ENCODE measurements at regions not wholly inside any gene's neighbourhood (a gene's known extent, or its start where the extent isn't known, plus 50 kb on each side); places are given as distances from the start of the nearest gene placed in this dataset.

DNA sequence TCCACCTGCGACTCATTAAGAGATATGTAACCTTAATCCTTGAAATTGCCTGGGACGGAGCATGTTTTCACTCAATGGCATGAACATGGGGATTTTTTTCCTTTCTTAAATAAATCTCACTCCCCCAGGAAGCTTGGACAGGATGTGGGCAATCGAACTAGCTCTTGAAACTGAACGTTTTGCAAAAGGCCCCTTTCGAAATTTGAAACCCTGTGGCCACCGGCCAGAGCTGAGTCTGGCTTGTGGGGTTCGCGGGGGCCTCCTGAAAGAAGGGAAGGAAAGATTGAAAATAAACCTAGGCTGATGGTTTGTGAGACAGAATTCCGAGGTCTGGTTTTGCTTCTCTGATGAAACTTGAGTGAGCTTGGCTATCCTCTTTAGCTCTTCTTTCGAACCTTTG is 101.4 kb upstream of the RTL1 start:
- no peak for DNase-seq

DNA sequence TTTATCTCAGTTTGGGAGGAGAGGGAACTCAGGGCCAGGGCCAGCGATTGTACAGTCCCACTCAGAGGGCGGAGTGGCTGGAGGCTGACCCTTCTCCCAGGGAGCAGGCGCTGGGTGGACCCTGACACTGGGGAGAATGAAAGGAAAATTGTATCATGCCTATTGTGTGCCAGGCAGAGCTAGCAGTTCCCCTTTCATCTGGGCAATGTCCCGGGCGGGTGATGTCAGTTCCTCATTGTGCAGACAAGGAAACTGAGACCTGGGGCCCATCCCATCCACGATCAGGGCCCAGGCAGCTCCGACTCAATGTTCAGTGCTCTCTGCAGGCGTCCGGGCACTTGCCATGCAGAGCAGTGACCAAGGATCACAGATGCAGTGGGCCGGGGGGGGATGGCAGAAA is 101.9 kb upstream of the RTL1 start:
- DNase-seq: no peak

DNA sequence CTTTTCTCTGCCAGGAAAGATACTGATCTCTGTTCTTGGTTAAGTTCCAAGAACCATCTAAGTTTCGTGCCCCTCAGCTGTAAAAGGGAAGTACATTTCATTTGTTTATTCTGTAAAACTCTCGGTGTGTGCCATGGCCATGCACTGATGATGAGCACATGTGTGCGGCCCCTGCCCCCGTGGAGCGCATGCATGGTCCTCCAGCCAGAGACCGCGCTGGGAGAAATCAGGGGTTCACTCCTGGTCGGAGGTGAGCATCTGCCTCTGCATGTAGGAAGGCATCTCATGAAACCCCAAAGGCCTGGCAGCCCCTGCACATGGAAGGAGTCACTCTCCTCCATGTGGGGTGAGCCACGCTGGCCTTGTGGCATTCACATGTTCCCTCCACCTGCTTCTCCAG is 102.5 kb upstream of the RTL1 start:
- DNase-seq: no peak

DNA sequence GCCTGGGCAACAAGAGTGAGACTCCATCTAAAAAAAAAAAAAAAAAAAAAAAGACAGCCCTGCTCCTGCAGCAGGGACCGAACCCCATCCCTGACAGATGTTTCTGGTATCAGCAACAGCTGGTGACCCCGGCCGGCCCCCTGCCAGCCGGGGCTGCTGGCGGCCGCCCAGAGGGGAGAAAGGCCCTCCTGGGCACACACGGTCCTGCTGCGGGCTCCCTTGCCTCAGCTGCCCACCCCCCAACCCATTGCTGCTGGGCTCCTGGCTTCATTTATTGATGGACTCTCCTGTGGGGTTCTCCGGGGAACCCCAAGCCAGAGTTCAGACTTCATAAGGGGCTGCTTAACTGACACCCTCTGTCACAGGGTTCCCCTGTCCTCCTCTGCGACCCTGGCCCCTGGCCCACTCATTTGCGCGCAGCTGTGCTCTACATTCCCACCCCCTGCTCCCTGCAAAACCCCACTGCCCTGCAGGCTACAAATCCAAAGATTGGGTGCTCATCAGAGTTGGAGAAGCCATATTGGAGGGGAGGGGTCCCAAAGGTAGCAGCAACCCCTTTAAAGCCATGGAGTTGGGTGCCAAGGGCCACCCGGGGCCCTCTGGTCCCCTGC is 103.6 kb upstream of the RTL1 start:
- DNase-seq: no peak

DNA sequence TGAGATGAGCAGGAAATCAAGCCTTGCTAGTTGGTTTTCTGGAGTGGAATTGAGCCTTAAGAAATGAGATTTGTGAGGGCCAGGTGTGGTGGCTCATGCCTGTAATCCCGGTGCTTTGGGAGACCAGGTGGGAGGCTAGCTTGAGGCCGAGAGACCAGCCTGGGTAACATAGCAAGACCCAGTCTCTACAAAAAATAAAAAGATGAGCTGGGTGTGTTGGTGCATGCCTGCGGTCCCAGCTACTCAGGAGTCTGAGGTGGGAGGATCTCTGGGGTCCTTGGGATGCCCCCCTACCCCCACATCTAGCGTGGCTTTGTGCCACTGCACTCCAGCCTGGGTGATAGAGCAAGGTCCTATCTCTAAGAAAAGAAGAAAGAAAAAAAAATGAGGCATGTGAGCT is 104.2 kb upstream of the RTL1 start:
- DNase-seq: no peak

DNA sequence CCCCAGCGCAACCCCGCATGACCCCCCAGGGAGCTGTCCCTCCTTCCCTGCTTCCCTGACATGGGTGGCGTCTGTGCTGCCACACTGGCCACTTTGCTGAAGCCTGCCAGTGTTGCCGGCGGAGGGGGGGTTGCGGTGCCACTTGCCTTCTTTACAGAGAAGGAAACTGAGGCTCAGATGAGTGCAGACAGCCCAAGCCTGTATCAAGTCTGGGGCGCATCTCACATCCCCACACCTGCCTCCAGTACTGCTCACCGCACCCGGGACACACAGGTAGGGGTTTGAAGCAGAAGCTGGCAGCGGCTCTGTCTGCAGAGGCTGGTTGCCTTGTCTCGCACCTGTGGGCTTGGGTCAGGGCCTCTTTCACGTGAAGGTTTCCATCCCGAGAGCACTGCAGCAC is 104.7 kb upstream of the RTL1 start:
- no peak for DNase-seq

DNA sequence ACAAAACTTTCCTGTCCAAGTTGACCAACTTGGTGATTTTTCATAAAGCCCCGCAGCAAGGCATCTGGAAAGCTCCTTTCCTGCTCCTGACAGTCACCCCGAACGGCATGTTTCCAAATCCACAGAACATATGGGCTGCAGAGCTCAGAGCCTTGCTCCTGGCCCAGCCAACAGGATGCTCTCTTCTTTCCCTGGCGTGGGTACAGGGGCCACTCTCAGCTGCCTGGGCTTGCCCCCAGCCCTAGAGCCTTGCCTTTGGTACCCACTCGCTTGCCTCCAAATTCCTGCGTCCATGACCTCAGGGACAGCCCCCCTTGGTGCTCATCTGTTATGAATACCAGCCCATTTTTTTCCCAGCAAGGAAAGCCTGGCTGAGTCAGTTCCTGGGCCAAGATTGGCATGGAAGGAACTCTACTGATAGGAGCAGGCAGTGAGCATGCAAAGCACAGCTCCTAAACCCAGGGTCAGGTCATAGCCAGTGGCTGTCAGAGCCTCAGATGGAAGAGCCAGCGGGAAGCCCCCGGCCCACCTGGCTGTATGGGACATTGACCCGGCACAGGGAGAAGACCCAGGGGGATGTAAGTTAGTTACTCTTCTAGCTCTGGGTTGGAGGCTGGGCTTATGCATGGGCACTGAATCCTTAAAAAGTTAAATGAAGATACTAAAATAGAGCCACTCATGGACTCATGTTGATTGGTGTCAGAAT is 105.3 kb upstream of the RTL1 start:
- no peak for DNase-seq

DNA sequence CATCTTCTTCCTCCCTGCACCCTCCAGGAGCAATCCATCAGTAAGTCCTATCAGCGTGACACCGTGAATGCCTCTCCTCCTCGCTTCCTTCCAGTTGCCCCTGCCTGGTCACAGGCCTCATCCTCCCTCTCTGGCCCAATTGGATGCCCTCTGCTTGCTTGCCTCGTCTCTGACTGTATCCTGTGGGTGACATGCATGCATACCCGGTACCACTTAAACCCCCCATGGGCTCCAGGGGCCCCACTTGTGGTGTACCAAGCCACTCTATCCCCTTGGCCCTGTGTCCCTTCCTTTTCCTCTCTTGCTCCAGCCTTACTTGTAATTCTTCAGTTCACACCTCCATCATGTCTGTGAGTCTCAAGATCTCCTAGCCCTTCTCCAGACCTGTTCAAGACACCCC is 106.0 kb upstream of the RTL1 start:
- DNase-seq: no peak

DNA sequence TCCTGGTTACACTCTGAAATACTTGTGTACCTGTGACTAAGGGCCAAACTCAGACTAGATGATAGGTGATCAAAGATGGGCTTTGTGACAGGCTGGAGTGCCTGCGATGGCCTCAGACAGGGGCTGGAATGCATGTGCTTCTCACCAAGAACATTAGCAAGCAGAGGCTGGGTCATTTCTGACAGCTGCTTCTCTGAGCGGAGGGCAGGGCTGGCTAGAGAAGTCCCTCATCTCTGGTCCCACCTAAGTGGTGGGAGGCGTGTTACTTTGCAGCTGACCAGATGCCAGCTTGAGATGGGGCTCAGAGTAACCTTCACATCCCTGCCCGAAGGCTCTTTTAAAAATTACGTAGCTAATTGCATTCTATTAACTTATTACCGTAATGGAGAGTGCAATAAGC is 106.8 kb upstream of the RTL1 start:
- DNase-seq: no peak

DNA sequence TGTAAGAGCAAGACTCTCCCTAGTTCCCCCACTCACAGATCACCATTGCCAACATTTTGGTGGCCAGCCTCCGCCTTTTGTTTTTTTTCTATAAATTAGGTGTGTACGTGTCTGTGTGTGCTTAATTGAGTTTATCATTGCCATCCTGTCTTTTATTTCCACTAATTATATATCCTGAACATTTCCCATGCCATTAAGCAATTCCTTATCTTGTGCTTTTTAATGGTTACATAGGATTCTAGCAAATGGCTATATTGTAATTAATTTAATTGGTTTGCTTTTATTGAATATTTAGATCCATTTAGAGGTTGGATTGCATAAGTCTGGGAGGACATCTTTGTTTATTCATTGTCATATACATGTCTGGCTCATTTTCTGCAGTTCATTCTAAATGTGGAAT is 107.3 kb upstream of the RTL1 start:
- DNase-seq: no peak

DNA sequence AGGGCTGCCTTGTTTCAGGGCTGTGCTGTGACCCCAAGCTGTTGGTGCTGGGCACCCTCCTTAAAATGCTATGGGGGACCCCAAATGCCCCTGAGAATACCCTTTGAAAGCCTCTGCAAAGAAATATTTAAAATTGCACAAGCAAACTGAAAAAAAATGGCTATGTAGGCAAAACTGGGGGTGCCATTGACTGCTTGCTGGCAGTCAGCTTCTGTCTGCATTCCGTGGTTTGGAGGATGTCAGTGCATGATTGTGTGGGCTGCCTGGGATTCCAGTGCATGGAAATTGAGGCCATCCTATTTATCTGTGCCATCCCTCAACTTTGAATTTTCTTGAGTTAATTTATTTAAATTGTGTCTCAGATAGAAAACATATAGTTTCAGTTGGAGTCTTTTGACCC is 113.7 kb upstream of the RTL1 start:
- no peak for DNase-seq

DNA sequence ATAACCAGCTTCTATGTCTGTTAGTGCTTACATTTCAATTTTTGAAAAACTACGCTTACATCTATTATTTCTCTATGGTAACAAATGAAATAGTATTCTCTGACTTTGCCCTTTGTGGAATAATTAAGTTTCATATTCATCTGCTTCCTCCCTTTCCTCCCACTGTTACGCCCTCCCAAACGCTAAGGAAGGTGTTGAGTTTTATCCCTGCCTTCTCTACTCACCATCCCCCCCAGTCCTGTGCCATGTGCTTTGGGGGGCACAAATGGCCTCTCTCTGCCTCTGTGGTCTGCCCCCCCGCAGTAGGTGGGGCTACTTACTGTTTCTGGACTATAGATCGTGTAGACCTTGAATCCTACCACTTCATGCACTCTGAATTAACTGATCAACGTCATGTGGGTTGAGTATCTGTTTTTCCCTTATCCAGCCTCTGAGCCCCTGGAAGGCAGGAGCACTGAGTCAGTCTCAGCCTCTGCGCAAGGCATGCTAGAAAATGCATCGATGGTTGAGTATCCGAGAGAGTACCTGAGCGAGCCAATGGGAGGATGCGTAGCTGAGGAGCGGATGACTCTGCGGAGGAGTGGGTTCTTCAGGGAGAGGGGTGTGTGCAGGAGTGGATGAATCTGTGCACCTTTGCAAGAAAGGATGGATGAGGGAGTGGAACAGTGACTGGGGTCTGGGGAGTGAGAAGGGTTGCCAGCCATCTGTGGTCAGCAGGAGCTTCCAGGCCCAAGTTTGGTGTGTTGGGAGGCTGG is 114.5 kb upstream of the RTL1 start:
- DNase-seq: no peak

DNA sequence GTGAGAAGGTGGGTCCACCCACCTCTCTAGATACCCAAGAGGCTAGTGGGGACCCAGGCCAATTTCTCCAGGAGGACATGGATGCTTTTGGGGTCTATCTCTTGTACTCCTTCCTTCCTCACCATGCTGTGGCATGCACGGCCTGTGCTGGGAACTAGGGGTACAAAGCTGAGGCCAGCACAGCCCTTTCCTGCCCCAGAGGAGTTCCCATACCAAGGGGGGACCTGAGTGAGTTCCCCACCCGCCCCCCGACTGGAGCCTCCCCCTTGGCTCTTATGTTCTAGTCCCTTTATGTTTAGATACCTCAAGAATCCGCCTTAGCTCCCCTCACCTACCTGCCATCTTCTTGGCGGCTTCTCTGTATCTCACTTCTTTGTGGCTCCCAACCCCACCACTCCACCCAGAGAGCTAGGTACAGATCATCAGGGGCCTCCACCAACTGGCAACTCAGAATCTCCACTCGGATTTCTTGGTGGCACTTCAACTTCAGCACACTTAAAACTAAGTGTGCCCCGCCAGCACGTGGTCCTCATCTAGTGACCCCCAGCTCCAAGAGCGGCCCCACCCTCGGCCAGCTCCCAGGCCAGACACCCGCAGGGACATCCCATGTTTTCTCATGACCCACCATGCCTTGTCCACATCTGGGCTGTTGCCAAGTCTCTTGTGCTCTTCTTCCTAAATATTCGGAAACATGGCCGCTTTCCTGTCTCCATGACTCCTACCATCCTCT is 115.2 kb upstream of the RTL1 start:
- no peak for DNase-seq

DNA sequence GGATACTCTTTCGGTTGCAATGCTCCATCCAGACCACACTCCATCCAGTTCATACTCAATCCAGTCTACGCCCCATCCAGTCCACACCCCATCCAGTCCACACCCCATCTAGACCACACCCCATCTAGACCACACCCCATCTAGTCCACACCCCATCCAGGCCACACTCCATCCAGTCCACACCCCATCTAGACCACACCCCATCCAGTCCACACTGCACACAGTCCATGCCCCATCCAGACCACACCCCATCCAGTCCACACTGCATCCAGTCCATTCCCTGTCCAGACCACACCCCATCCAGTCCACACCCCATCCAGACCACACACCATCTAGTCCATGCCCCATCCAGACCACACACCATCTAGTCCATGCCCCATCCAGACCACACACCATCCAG is 116.0 kb upstream of the RTL1 start:
- DNase-seq: no peak

DNA sequence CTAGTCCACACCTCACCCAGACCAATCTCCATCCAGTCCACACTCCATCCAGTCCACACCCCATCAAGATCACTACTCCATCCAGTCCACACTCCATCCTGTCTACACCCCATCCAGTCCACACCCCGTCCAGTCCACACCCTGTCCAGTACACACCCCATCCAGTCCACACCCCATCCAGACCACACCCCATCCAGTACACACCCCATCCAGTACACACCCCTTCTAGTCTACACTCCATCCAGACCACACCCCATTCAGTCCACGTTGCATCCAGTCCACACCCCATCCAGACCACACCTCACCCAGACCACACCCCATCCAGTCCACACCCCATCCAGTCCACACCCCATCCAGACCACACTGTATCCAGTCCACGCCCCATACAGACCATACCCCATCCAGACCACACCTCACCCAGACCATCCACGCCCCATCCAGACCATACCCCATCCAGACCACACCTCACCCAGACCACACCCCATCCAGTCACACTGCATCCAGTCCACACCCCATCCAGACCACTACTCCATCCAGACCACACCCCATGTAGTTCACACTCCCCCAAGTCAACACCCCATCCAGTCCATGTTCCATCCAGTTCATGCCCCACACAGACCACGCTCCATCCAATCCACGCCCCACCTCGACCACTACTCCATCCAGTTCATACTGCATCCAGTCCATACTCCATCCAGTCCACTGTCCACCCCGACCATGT is 116.6 kb upstream of the RTL1 start:
- DNase-seq: no peak

DNA sequence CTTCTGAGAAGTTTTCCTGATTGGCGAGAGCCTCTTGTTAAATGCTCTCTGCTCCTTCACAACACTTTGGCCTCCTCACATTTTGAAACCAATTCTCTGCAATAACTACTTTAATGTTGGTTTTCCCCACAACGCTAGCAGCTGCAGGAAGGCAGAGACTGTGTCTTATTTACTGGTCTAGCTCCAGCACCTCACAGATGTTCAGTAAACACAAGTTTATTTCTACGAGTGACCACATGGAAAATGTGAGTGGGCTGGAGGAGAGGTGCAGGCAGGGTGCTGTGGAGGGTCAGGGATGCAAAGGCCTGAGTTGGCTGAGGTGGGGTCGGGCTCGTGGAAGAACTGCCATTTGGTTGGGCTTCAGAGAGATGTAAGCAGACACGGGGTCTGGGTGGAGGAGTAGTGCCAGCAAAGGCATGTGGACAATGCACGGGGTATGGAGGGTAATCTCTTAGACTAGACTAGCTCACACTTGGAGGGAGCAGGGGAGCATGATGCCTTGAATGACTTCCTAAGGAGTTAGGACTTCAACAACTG is 117.4 kb upstream of the RTL1 start:
- DNase-seq: no peak

DNA sequence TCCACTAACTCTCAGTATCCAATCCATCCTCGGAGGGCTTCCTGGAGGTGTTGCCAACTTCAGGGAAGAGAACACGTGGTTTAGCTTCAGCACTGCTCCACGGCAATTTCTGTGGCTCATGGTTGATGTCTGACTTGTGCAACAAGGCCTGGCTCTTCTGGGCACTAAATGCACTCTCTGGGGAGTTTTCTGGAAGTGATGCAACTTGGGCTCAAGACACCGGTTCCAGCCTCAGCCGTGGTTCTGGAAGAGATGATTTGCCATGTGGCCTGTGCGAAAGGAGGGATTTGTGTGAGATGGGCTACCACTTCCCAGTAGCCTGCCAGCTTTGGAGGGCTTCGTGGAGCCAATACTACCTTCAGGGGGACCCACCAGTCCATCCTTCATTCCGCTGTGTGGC is 118.6 kb upstream of the RTL1 start:
- no peak for DNase-seq

DNA sequence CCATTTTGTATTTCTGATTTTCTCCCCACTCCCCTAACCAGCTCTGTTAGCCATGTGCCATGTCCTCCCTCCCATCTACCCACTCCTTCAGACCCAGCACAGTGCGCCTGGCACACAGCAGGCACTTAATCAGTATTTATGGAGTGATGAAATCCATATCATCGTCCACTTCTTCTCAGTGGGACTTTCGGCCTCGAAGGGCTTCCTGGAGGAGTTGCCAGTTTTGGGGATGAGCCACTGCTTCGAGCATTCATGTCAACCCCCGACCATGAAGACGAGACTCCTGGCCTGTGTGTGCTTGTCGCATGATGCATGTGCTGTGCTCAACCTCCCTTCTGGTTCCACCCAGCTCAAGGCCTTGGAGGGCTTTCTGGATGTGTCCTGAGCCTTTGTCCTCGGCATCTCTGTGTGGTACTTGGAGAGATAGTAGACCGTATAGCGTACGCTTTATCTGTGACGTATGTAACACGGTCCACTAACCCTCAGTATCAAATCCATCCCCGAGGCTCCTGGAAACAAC is 119.5 kb upstream of the RTL1 start:
- no peak for DNase-seq

DNA sequence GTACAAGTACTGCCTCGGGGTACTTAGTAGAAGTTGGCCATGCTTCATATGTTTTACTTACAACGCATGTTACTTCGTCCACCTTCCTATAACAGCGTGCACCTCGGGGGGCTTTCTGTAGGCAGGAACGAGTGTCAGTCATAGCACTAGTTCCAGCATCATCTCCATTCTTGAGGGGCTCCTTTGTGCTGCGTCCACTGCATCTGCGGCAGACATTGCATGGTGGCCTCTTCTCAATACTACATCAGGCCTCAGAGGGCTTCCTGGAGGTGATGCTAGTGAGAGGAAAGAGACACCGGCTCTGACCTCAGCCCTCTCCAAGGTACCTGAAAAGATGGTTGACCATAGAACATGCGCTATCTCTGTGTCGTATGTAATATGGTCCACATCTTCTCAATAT is 121.2 kb upstream of the RTL1 start:
- DNase-seq: no peak

DNA sequence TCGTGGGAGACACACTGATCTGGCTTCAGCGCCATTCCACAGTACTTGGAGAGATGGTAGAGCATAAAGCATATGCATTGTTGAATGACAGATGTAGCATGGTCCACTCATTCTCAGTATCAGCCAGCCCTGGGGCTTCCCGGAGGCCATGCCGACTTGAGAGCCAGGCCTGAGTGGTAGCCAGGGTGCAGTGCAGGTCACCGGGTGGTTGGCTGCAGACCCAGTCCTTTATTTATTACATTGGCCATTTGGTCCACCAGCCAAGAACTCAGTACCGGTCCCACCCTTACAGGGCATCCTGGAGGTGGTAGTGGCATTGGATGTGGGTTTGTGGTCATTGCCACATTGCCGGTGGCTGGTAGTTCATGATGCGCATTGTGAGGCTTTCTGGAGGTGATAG is 121.6 kb upstream of the RTL1 start:
- no peak for DNase-seq

DNA sequence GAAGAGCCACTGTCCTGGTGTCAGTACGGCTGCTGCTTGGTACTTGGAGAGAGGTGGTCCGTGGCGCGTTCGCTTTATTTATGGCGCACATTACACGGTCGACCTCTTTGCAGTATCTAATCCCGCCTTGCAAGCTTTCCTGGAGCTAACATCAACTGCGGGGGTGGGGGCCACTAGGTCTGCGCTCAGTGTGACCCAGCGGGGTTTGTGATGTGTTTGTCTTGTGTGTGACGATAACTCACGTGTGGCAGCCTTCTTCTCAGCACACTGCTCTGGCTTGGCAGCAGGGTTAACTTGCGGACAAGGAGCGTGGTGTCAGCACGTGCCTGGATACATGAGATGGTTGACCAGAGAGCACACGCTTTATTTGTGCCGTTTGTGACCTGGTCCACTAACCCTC is 122.2 kb upstream of the RTL1 start:
- DNase-seq: no peak

DNA sequence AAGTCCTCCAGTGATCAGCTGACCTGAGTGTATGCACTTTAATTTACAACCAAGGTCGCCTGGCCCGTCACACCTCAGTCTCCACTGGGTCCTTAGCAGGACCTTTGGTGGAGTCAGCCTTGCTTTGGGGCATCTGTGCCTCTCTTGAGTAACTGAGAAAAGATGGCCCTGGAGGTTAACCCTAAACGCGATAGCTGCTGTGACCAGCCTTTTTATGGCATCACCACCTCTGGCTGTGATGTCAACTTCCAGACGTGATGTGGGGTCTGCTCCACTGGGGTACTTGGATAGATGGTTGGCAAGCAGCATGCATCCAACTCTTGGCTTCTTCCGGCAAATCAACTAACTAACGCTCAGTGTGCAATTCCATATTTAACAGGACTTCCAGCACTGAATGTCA is 122.8 kb upstream of the RTL1 start:
- DNase-seq: no peak

DNA sequence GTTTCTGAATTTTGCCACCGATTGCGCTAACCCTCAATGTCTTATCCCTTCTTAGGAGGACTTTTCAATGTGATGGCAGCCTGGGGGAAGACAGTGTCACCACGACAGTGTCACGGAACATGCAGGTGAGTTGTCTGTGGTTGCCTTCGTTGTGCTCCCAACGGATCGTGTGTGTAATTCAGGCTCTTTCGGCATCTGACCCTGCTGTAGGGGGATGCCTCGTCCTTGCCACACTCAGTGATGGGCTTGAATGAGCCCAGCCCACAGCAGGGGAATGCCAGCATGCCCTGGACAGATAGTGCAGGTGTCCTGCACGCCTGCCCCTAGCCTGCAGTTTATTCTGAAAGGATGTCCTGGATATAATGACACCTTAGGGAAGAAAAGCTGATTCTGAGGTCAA is 123.8 kb upstream of the RTL1 start:
- no peak for DNase-seq

Measured in activated CD4-positive, alpha-beta T cell treated with anti-CD3 and anti-CD28 coated beads, Interleukin-2, amount 50 U/mL, for 1 hour (primary cell).